ENCODE measurements at regions not wholly inside any gene's neighbourhood (a gene's known extent, or its start where the extent isn't known, plus 50 kb on each side); places are given as distances from the start of the nearest gene placed in this dataset.

- TF ChIP-seq ZNF704 (tag by site-specific recombination; IDR thresholded peaks at IDR 0.05) (no peak), GLIS2 (tag by site-specific recombination; IDR thresholded peaks at IDR 0.05) (no peak), MYNN (tag by site-specific recombination; IDR thresholded peaks at IDR 0.05; ENCODE audit: borderline replicate concordance) (no peak), ZNF2 (tag by site-specific recombination; IDR thresholded peaks at IDR 0.05) (no peak), ZNF132 (tag by site-specific recombination; IDR thresholded peaks at IDR 0.05; ENCODE audit: borderline replicate concordance) (no peak), ZNF837 (tag by site-specific recombination; IDR thresholded peaks at IDR 0.05) (no peak), ZNF548 (tag by site-specific recombination; IDR thresholded peaks at IDR 0.05) (no peak), SCRT1 (tag by site-specific recombination; IDR thresholded peaks at IDR 0.05; ENCODE audit: borderline replicate concordance) (no peak), KLF10 (tag by site-specific recombination; IDR thresholded peaks at IDR 0.05) (no peak), ZNF274 (IDR thresholded peaks at IDR 0.05; ENCODE audit: low read length) (no peak), ZNF274 (tag by site-specific recombination; IDR thresholded peaks at IDR 0.05; ENCODE audit: borderline replicate concordance) (no peak)
These were observed 185.1 kb downstream of the CDH26 start (continued) for GRCh38 chr20:60143261-60143842.

- TF ChIP-seq ZNF132 (tag by site-specific recombination; IDR thresholded peaks at IDR 0.05; ENCODE audit: borderline replicate concordance) = no peak
- TF ChIP-seq ZNF629 (tag by site-specific recombination; IDR thresholded peaks at IDR 0.05) = 0 out of 2 replicates have a peak, but pooled peaks have one; percentile 19
- TF ChIP-seq PRDM6 (tag by site-specific recombination; IDR thresholded peaks at IDR 0.05) = peak; percentile 35; the same call in 1 of the 2 replicates
- no peak for TF ChIP-seq ZNF548 (tag by site-specific recombination; IDR thresholded peaks at IDR 0.05)
- TF ChIP-seq ZBTB17 (tag by site-specific recombination; IDR thresholded peaks at IDR 0.05) = no peak
- TF ChIP-seq ZNF394 (tag by site-specific recombination; IDR thresholded peaks at IDR 0.05; ENCODE audit: borderline replicate concordance) = peak; percentile 22; the same call in 1 of the 2 replicates
- TF ChIP-seq ZNF449 (tag by site-specific recombination; IDR thresholded peaks at IDR 0.05) = no peak
- no peak for TF ChIP-seq EGR2 (tag by site-specific recombination; IDR thresholded peaks at IDR 0.05; ENCODE audit: low read depth)
- H3K36me3 ChIP-seq (ENCODE audit: control insufficient read depth in 2 of 2, insufficient read depth in 1 of 2, low read length in 2 of 2) = no peaks in the 10 kb centered on the region
- H3K4me1 ChIP-seq (ENCODE audit: control insufficient read depth, insufficient read depth, low read length) = peaks cover 11% of the 10 kb centered on the region
- H3K27ac ChIP-seq (ENCODE audit: extremely low read depth, low read depth, low read length) = no peak overlapping the region
- POLR2A ChIA-PET = no interaction called here
- CTCF ChIA-PET = no interaction called here
- no peaks in the 10 kb centered on the region for H3K9me3 ChIP-seq (ENCODE audit: control insufficient read depth, insufficient read depth, low read depth, low read length)
- H3K4me3 ChIP-seq (ENCODE audit: low read depth, low read length) = no peak overlapping the region
These were observed 186.2 kb downstream of the CDH26 start for GRCh38 chr20:60144404-60144803.

GRCh38 chr20:60144974-60145527 is 186.8 kb downstream of the CDH26 start:
- CTCF ChIA-PET = no interaction called here
- TF ChIP-seq GLIS1 (tag by site-specific recombination; IDR thresholded peaks at IDR 0.05) (0 out of 2 replicates have a peak, but pooled peaks have one; percentile 11), ZBTB44 (tag by site-specific recombination; IDR thresholded peaks at IDR 0.05) (peak; percentile 47; the same call in 1 of the 2 replicates), ZNF214 (tag by site-specific recombination; IDR thresholded peaks at IDR 0.05; ENCODE audit: borderline replicate concordance) (no peak)
- POLR2A ChIA-PET = no interaction called here
- Histone ChIP-seq H3K9me3 (ENCODE audit: control insufficient read depth, insufficient read depth, low read depth, low read length) (no peaks in the 10 kb centered on the region), H3K27ac (ENCODE audit: extremely low read depth, low read depth, low read length) (no peak overlapping the region), H3K4me3 (ENCODE audit: low read depth, low read length) (no peak overlapping the region), H3K36me3 (ENCODE audit: control insufficient read depth in 2 of 2, insufficient read depth in 1 of 2, low read length in 2 of 2) (no peaks in the 10 kb centered on the region), H3K4me1 (ENCODE audit: control insufficient read depth, insufficient read depth, low read length) (peaks cover 7% of the 10 kb centered on the region)

Measured in HEK293 (cell line).